ENCODE measurements at regions not wholly inside any gene's neighbourhood (a gene's known extent, or its start where the extent isn't known, plus 50 kb on each side); places are given as distances from the start of the nearest gene placed in this dataset.

GRCh38 chr2:55782528-55783173 is 89.0 kb upstream of the PNPT1 start:
- H3K27ac ChIP-seq (ENCODE audit: low read depth in 2 of 2, low read length in 2 of 2): no peak overlapping the region
- H3K36me3 ChIP-seq (ENCODE audit: control insufficient read depth in 2 of 3, insufficient read depth in 3 of 3, low read length in 3 of 3): no peaks in the 10 kb centered on the region
- TF ChIP-seq CTCF (IDR thresholded peaks at IDR 0.05; ENCODE audit: borderline replicate concordance, extremely low read depth, insufficient read depth): no peak
- FAIRE-seq: no peak
- intact Hi-C loops (cut with DNase I): no loop called here
- no peaks in the 10 kb centered on the region for H3K9me3 ChIP-seq (ENCODE audit: control insufficient read depth in 2 of 3, insufficient read depth in 1 of 3, low read length in 3 of 3)
- no peaks in the 10 kb centered on the region for H3K27me3 ChIP-seq (ENCODE audit: control insufficient read depth, insufficient read depth, low read length)
- no peak overlapping the region for H3K4me3 ChIP-seq (ENCODE audit: low read length in 3 of 3)
- H3K4me1 ChIP-seq (ENCODE audit: control insufficient read depth in 2 of 3, insufficient read depth in 2 of 3, low read depth in 1 of 3, low read length in 3 of 3): no peaks in the 10 kb centered on the region
- H3K9ac ChIP-seq (ENCODE audit: low read length in 3 of 3): no peak overlapping the region
- DNase-seq: no peak

- H3K9me3 ChIP-seq (ENCODE audit: control insufficient read depth in 2 of 3, insufficient read depth in 1 of 3, low read length in 3 of 3): no peaks in the 10 kb centered on the region
- no peak overlapping the region for H3K4me3 ChIP-seq (ENCODE audit: low read length in 3 of 3)
- H3K27me3 ChIP-seq (ENCODE audit: control insufficient read depth, insufficient read depth, low read length): no peaks in the 10 kb centered on the region
- no peak overlapping the region for H3K9ac ChIP-seq (ENCODE audit: low read length in 3 of 3)
- DNase-seq (no peak), FAIRE-seq (no peak)
- no peak for TF ChIP-seq CTCF (IDR thresholded peaks at IDR 0.05; ENCODE audit: borderline replicate concordance, extremely low read depth, insufficient read depth)
- H3K27ac ChIP-seq (ENCODE audit: low read depth in 2 of 2, low read length in 2 of 2): no peak overlapping the region
- no peaks in the 10 kb centered on the region for H3K36me3 ChIP-seq (ENCODE audit: control insufficient read depth in 2 of 3, insufficient read depth in 3 of 3, low read length in 3 of 3)
- H3K4me1 ChIP-seq (ENCODE audit: control insufficient read depth in 2 of 3, insufficient read depth in 2 of 3, low read depth in 1 of 3, low read length in 3 of 3): no peaks in the 10 kb centered on the region
- intact Hi-C loops (cut with DNase I): no loop called here
These were observed 87.9 kb upstream of the PNPT1 start for GRCh38 chr2:55781542-55781941.

- no peaks in the 10 kb centered on the region for H3K9me3 ChIP-seq (ENCODE audit: control insufficient read depth in 2 of 3, insufficient read depth in 1 of 3, low read length in 3 of 3)
- H3K36me3 ChIP-seq (ENCODE audit: control insufficient read depth in 2 of 3, insufficient read depth in 3 of 3, low read length in 3 of 3): no peaks in the 10 kb centered on the region
- no peaks in the 10 kb centered on the region for H3K27me3 ChIP-seq (ENCODE audit: control insufficient read depth, insufficient read depth, low read length)
- no peak overlapping the region for H3K4me3 ChIP-seq (ENCODE audit: low read length in 3 of 3)
- intact Hi-C loops (cut with DNase I): no loop called here
- H3K9ac ChIP-seq (ENCODE audit: low read length in 3 of 3): no peak overlapping the region
- DNase-seq (no peak), FAIRE-seq (no peak)
- no peak for TF ChIP-seq CTCF (IDR thresholded peaks at IDR 0.05; ENCODE audit: borderline replicate concordance, extremely low read depth, insufficient read depth)
- no peaks in the 10 kb centered on the region for H3K4me1 ChIP-seq (ENCODE audit: control insufficient read depth in 2 of 3, insufficient read depth in 2 of 3, low read depth in 1 of 3, low read length in 3 of 3)
- no peak overlapping the region for H3K27ac ChIP-seq (ENCODE audit: low read depth in 2 of 2, low read length in 2 of 2)
These were observed 87.1 kb upstream of the PNPT1 start for GRCh38 chr2:55780697-55781096.

Data from kidney (tissue), 13 donors.